ENCODE measurements at regions not wholly inside any gene's neighbourhood (a gene's known extent, or its start where the extent isn't known, plus 50 kb on each side); places are given as distances from the start of the nearest gene placed in this dataset.

DNA sequence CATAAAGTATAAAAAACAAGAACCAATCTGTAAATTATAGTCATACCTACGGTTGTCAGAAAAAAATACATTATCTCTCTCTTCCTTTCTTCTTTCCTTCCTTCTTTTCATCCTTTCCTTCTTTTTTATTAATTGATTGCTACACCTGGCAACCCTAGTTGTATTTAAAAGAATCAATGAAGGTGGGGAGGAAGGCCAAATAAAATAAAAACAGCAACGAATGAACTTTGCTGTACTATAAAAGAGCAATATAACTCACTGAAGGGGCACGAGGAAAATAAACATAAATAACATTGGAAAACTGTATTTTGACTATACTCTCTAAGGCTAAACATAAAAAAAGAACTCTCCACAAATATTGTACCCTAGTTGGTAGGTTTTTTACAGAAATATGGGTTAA is 898.2 kb upstream of the USP15 start:
- H3K36me3 Mint-ChIP-seq = no peaks in the 10 kb centered on the region
- no peak for TF ChIP-seq ZNF138 (CRISPR knock-in tag; conservative IDR thresholded peaks at IDR 0.05)
- TF ChIP-seq, protein P1, sequence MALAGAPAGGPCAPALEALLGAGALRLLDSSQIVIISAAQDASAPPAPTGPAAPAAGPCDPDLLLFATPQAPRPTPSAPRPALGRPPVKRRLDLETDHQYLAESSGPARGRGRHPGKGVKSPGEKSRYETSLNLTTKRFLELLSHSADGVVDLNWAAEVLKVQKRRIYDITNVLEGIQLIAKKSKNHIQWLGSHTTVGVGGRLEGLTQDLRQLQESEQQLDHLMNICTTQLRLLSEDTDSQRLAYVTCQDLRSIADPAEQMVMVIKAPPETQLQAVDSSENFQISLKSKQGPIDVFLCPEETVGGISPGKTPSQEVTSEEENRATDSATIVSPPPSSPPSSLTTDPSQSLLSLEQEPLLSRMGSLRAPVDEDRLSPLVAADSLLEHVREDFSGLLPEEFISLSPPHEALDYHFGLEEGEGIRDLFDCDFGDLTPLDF (CRISPR knock-in tag; IDR thresholded peaks at IDR 0.05) = no peak
- TF ChIP-seq TCF7 (CRISPR knock-in tag; IDR thresholded peaks at IDR 0.05; ENCODE audit: low read depth) = no peak
- no peak for TF ChIP-seq GABPB1 (CRISPR knock-in tag; IDR thresholded peaks at IDR 0.05)
- TF ChIP-seq NFATC4 (CRISPR knock-in tag; IDR thresholded peaks at IDR 0.05) = no peak
- TF ChIP-seq, protein P2, sequence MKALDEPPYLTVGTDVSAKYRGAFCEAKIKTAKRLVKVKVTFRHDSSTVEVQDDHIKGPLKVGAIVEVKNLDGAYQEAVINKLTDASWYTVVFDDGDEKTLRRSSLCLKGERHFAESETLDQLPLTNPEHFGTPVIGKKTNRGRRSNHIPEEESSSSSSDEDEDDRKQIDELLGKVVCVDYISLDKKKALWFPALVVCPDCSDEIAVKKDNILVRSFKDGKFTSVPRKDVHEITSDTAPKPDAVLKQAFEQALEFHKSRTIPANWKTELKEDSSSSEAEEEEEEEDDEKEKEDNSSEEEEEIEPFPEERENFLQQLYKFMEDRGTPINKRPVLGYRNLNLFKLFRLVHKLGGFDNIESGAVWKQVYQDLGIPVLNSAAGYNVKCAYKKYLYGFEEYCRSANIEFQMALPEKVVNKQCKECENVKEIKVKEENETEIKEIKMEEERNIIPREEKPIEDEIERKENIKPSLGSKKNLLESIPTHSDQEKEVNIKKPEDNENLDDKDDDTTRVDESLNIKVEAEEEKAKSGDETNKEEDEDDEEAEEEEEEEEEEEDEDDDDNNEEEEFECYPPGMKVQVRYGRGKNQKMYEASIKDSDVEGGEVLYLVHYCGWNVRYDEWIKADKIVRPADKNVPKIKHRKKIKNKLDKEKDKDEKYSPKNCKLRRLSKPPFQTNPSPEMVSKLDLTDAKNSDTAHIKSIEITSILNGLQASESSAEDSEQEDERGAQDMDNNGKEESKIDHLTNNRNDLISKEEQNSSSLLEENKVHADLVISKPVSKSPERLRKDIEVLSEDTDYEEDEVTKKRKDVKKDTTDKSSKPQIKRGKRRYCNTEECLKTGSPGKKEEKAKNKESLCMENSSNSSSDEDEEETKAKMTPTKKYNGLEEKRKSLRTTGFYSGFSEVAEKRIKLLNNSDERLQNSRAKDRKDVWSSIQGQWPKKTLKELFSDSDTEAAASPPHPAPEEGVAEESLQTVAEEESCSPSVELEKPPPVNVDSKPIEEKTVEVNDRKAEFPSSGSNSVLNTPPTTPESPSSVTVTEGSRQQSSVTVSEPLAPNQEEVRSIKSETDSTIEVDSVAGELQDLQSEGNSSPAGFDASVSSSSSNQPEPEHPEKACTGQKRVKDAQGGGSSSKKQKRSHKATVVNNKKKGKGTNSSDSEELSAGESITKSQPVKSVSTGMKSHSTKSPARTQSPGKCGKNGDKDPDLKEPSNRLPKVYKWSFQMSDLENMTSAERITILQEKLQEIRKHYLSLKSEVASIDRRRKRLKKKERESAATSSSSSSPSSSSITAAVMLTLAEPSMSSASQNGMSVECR (CRISPR knock-in tag; IDR thresholded peaks at IDR 0.05; ENCODE audit: borderline replicate concordance) = no peak
- no peak for TF ChIP-seq ZNF232 (CRISPR knock-in tag; IDR thresholded peaks at IDR 0.05)
- TF ChIP-seq, protein P3, sequence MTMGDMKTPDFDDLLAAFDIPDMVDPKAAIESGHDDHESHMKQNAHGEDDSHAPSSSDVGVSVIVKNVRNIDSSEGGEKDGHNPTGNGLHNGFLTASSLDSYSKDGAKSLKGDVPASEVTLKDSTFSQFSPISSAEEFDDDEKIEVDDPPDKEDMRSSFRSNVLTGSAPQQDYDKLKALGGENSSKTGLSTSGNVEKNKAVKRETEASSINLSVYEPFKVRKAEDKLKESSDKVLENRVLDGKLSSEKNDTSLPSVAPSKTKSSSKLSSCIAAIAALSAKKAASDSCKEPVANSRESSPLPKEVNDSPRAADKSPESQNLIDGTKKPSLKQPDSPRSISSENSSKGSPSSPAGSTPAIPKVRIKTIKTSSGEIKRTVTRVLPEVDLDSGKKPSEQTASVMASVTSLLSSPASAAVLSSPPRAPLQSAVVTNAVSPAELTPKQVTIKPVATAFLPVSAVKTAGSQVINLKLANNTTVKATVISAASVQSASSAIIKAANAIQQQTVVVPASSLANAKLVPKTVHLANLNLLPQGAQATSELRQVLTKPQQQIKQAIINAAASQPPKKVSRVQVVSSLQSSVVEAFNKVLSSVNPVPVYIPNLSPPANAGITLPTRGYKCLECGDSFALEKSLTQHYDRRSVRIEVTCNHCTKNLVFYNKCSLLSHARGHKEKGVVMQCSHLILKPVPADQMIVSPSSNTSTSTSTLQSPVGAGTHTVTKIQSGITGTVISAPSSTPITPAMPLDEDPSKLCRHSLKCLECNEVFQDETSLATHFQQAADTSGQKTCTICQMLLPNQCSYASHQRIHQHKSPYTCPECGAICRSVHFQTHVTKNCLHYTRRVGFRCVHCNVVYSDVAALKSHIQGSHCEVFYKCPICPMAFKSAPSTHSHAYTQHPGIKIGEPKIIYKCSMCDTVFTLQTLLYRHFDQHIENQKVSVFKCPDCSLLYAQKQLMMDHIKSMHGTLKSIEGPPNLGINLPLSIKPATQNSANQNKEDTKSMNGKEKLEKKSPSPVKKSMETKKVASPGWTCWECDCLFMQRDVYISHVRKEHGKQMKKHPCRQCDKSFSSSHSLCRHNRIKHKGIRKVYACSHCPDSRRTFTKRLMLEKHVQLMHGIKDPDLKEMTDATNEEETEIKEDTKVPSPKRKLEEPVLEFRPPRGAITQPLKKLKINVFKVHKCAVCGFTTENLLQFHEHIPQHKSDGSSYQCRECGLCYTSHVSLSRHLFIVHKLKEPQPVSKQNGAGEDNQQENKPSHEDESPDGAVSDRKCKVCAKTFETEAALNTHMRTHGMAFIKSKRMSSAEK (CRISPR knock-in tag; IDR thresholded peaks at IDR 0.05; ENCODE audit: borderline replicate concordance) = no peak
- TF ChIP-seq JAZF1 (CRISPR knock-in tag; IDR thresholded peaks at IDR 0.05) = no peak
- TF ChIP-seq, protein P4, sequence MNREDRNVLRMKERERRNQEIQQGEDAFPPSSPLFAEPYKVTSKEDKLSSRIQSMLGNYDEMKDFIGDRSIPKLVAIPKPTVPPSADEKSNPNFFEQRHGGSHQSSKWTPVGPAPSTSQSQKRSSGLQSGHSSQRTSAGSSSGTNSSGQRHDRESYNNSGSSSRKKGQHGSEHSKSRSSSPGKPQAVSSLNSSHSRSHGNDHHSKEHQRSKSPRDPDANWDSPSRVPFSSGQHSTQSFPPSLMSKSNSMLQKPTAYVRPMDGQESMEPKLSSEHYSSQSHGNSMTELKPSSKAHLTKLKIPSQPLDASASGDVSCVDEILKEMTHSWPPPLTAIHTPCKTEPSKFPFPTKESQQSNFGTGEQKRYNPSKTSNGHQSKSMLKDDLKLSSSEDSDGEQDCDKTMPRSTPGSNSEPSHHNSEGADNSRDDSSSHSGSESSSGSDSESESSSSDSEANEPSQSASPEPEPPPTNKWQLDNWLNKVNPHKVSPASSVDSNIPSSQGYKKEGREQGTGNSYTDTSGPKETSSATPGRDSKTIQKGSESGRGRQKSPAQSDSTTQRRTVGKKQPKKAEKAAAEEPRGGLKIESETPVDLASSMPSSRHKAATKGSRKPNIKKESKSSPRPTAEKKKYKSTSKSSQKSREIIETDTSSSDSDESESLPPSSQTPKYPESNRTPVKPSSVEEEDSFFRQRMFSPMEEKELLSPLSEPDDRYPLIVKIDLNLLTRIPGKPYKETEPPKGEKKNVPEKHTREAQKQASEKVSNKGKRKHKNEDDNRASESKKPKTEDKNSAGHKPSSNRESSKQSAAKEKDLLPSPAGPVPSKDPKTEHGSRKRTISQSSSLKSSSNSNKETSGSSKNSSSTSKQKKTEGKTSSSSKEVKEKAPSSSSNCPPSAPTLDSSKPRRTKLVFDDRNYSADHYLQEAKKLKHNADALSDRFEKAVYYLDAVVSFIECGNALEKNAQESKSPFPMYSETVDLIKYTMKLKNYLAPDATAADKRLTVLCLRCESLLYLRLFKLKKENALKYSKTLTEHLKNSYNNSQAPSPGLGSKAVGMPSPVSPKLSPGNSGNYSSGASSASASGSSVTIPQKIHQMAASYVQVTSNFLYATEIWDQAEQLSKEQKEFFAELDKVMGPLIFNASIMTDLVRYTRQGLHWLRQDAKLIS (CRISPR knock-in tag; IDR thresholded peaks at IDR 0.05; ENCODE audit: borderline replicate concordance) = no peak
- TF ChIP-seq NFYB (CRISPR knock-in tag; conservative IDR thresholded peaks at IDR 0.05; ENCODE audit: low read depth) = no peak
- no peak for TF ChIP-seq SP1 (CRISPR knock-in tag; conservative IDR thresholded peaks at IDR 0.05)
- TF ChIP-seq, protein P5, sequence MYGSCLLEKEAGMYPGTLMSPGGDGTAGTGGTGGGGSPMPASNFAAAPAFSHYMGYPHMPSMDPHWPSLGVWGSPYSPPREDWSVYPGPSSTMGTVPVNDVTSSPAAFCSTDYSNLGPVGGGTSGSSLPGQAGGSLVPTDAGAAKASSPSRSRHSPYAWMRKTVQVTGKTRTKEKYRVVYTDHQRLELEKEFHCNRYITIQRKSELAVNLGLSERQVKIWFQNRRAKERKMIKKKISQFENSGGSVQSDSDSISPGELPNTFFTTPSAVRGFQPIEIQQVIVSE (CRISPR knock-in tag; IDR thresholded peaks at IDR 0.05; ENCODE audit: borderline replicate concordance) = no peak
- TF ChIP-seq, protein P6, sequence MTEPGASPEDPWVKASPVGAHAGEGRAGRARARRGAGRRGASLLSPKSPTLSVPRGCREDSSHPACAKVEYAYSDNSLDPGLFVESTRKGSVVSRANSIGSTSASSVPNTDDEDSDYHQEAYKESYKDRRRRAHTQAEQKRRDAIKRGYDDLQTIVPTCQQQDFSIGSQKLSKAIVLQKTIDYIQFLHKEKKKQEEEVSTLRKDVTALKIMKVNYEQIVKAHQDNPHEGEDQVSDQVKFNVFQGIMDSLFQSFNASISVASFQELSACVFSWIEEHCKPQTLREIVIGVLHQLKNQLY (CRISPR knock-in tag; IDR thresholded peaks at IDR 0.05) = no peak
- no peak for TF ChIP-seq ZNF121 (CRISPR knock-in tag; IDR thresholded peaks at IDR 0.05)
- no peak for TF ChIP-seq OVOL2 (CRISPR knock-in tag; IDR thresholded peaks at IDR 0.05; ENCODE audit: borderline replicate concordance)
- TF ChIP-seq ZNF317 (CRISPR knock-in tag; IDR thresholded peaks at IDR 0.05; ENCODE audit: borderline replicate concordance, low read depth) = no peak
- TF ChIP-seq, protein P7, sequence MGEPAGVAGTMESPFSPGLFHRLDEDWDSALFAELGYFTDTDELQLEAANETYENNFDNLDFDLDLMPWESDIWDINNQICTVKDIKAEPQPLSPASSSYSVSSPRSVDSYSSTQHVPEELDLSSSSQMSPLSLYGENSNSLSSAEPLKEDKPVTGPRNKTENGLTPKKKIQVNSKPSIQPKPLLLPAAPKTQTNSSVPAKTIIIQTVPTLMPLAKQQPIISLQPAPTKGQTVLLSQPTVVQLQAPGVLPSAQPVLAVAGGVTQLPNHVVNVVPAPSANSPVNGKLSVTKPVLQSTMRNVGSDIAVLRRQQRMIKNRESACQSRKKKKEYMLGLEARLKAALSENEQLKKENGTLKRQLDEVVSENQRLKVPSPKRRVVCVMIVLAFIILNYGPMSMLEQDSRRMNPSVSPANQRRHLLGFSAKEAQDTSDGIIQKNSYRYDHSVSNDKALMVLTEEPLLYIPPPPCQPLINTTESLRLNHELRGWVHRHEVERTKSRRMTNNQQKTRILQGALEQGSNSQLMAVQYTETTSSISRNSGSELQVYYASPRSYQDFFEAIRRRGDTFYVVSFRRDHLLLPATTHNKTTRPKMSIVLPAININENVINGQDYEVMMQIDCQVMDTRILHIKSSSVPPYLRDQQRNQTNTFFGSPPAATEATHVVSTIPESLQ (CRISPR knock-in tag; IDR thresholded peaks at IDR 0.05) = no peak
- peaks cover 8% of the 10 kb centered on the region for H3K9me3 Mint-ChIP-seq
- no peaks in the 10 kb centered on the region for H3K27me3 Mint-ChIP-seq (ENCODE audit: low read depth)
- ChIA-PET CTCF (no interaction called here), POLR2A (no interaction called here)
- ATAC-seq (no peak), DNase-seq (ENCODE audit: low spot score) (no peak)
- H3K4me3 Mint-ChIP-seq = no peak overlapping the region
- no peak overlapping the region for H3K27ac Mint-ChIP-seq
- no peaks in the 10 kb centered on the region for H3K4me1 Mint-ChIP-seq
